Right lobe of liver (tissue), 4 donors: ENCODE measurements at regions not wholly inside any gene's neighbourhood (a gene's known extent, or its start where the extent isn't known, plus 50 kb on each side); places are given as distances from the start of the nearest gene placed in this dataset.

Source experiments
- CTCF ChIP-seq, 4 donors: fragments of 200-600 bp in 3 of 4; fragments of 450-650 bp in 1 of 4; IDR thresholded peaks; one replicate each; pipeline versions ENCODE4 v1.5.1 to v1.8.0; 2016 to 2022; ENCODE audit warnings: antibody characterized with exemption in 4 of 4, mild to moderate bottlenecking in 2 of 4
- POLR2A ChIP-seq: fragments of 450-650 bp; IDR thresholded peaks from one replicate; pipeline ENCODE4 v1.6.1; 2017; ENCODE audit warnings: antibody characterized with exemption, mild to moderate bottlenecking
- donor health status: DM: no; HTN: no; CAD: no.
- donor health status: DM: no; HTN: no; CAD: no.
- donor health status: DM: no; HTN: yes; CAD: no.

- TF ChIP-seq CTCF (IDR thresholded peaks at IDR 0.05) (no peak), POLR2A (no peak)
These were observed 247.1 kb upstream of the CDIN1 start for GRCh38 chr15:36332301-36332700.
